ENCODE measurements at regions not wholly inside any gene's neighbourhood (a gene's known extent, or its start where the extent isn't known, plus 50 kb on each side); places are given as distances from the start of the nearest gene placed in this dataset.

- TF ChIP-seq GATA2 (IDR thresholded peaks at IDR 0.05; ENCODE audit: low read depth, low read length) (no peak), GATA3 (IDR thresholded peaks at IDR 0.05; ENCODE audit: low read depth, low read length) (no peak)
Measured at GRCh38 chr12:126591533-126591932, 1526.3 kb downstream of the AACS start.

- no peak for TF ChIP-seq GATA2 (IDR thresholded peaks at IDR 0.05; ENCODE audit: low read depth, low read length)
- TF ChIP-seq GATA3 (IDR thresholded peaks at IDR 0.05; ENCODE audit: low read depth, low read length), result no peak
Measured at GRCh38 chr12:126601184-126602170, 1536.2 kb downstream of the AACS start.

GRCh38 chr12:126602612-126603011 is 1537.4 kb downstream of the AACS start:
- TF ChIP-seq GATA2 (IDR thresholded peaks at IDR 0.05; ENCODE audit: low read depth, low read length) (no peak), GATA3 (IDR thresholded peaks at IDR 0.05; ENCODE audit: low read depth, low read length) (no peak)

- no peak for TF ChIP-seq GATA2 (IDR thresholded peaks at IDR 0.05; ENCODE audit: low read depth, low read length)
- TF ChIP-seq GATA3 (IDR thresholded peaks at IDR 0.05; ENCODE audit: low read depth, low read length), result no peak
Measured at GRCh38 chr12:126607157-126607556, 1541.9 kb downstream of the AACS start.

GRCh38 chr12:126607867-126608266 is 1542.6 kb downstream of the AACS start:
- TF ChIP-seq GATA3 (IDR thresholded peaks at IDR 0.05; ENCODE audit: low read depth, low read length) (no peak), GATA2 (IDR thresholded peaks at IDR 0.05; ENCODE audit: low read depth, low read length) (no peak)

- TF ChIP-seq GATA2 (IDR thresholded peaks at IDR 0.05; ENCODE audit: low read depth, low read length) (no peak), GATA3 (IDR thresholded peaks at IDR 0.05; ENCODE audit: low read depth, low read length) (no peak)
Measured at GRCh38 chr12:126608607-126609175, 1543.5 kb downstream of the AACS start.

GRCh38 chr12:126616441-126616840 is 1551.2 kb downstream of the AACS start:
- TF ChIP-seq GATA3 (IDR thresholded peaks at IDR 0.05; ENCODE audit: low read depth, low read length) (no peak), GATA2 (IDR thresholded peaks at IDR 0.05; ENCODE audit: low read depth, low read length) (no peak)

GRCh38 chr12:126617312-126617711 is 1552.1 kb downstream of the AACS start:
- TF ChIP-seq GATA2 (IDR thresholded peaks at IDR 0.05; ENCODE audit: low read depth, low read length) (no peak), GATA3 (IDR thresholded peaks at IDR 0.05; ENCODE audit: low read depth, low read length) (no peak)

GRCh38 chr12:126627596-126627995 is 1562.4 kb downstream of the AACS start:
- TF ChIP-seq GATA3 (IDR thresholded peaks at IDR 0.05; ENCODE audit: low read depth, low read length), result no peak
- no peak for TF ChIP-seq GATA2 (IDR thresholded peaks at IDR 0.05; ENCODE audit: low read depth, low read length)

GRCh38 chr12:126636821-126637220 is 1571.6 kb downstream of the AACS start:
- no peak for TF ChIP-seq GATA3 (IDR thresholded peaks at IDR 0.05; ENCODE audit: low read depth, low read length)
- no peak for TF ChIP-seq GATA2 (IDR thresholded peaks at IDR 0.05; ENCODE audit: low read depth, low read length)

- TF ChIP-seq GATA3 (IDR thresholded peaks at IDR 0.05; ENCODE audit: low read depth, low read length) (no peak), GATA2 (IDR thresholded peaks at IDR 0.05; ENCODE audit: low read depth, low read length) (no peak)
Measured at GRCh38 chr12:126644236-126645020, 1579.2 kb downstream of the AACS start.

- no peak for TF ChIP-seq GATA2 (IDR thresholded peaks at IDR 0.05; ENCODE audit: low read depth, low read length)
- no peak for TF ChIP-seq GATA3 (IDR thresholded peaks at IDR 0.05; ENCODE audit: low read depth, low read length)
Measured at GRCh38 chr12:126648074-126648473, 1582.8 kb downstream of the AACS start.

- TF ChIP-seq GATA2 (IDR thresholded peaks at IDR 0.05; ENCODE audit: low read depth, low read length) (no peak), GATA3 (IDR thresholded peaks at IDR 0.05; ENCODE audit: low read depth, low read length) (no peak)
Measured at GRCh38 chr12:126651133-126651532, 1585.9 kb downstream of the AACS start.

Measured in SH-SY5Y (cell line).